22Rv1 (cell line): ENCODE measurements at regions not wholly inside any gene's neighbourhood (a gene's known extent, or its start where the extent isn't known, plus 50 kb on each side); places are given as distances from the start of the nearest gene placed in this dataset.

ENCODE experiments used
- H3K27ac ChIP-seq: fragments of 450-650 bp; 2 replicates; pipeline ENCODE4 v1.5.1; 2017
- CTCF ChIP-seq: fragments of 450-650 bp; IDR thresholded peaks from 2 replicates; pipeline ENCODE4 v1.5.1; 2017; ENCODE audit warnings: mild to moderate bottlenecking
- ZFX ChIP-seq: fragments of 450-650 bp; IDR thresholded peaks from 2 replicates; pipeline ENCODE4 v1.6.1; 2017; ENCODE audit warnings: antibody characterized with exemption, borderline replicate concordance

- H3K27ac ChIP-seq: no peak overlapping the region
- no peak for TF ChIP-seq CTCF
- no peak for TF ChIP-seq ZFX
These were observed 207.3 kb downstream of the OTOR start for GRCh38 chr20:16955462-16955861.

GRCh38 chr20:16955971-16956370 is 207.8 kb downstream of the OTOR start:
- TF ChIP-seq ZFX (no peak), CTCF (no peak)
- no peak overlapping the region for H3K27ac ChIP-seq

- TF ChIP-seq CTCF (no peak), ZFX (no peak)
- H3K27ac ChIP-seq: no peak overlapping the region
These were observed 217.2 kb downstream of the OTOR start for GRCh38 chr20:16965401-16965800.

GRCh38 chr20:16966276-16966880 is 218.2 kb downstream of the OTOR start:
- no peak overlapping the region for H3K27ac ChIP-seq
- no peak for TF ChIP-seq ZFX
- TF ChIP-seq CTCF: no peak

- no peak overlapping the region for H3K27ac ChIP-seq
- TF ChIP-seq ZFX (no peak), CTCF (no peak)
These were observed 219.9 kb downstream of the OTOR start for GRCh38 chr20:16968099-16968498.

- TF ChIP-seq CTCF (no peak), ZFX (no peak)
- H3K27ac ChIP-seq: no peak overlapping the region
These were observed 222.6 kb downstream of the OTOR start for GRCh38 chr20:16970776-16971175.

GRCh38 chr20:16974080-16974854 is 226.1 kb downstream of the OTOR start:
- H3K27ac ChIP-seq: no peak overlapping the region
- TF ChIP-seq CTCF (no peak), ZFX (no peak)
